ENCODE measurements at regions not wholly inside any gene's neighbourhood (a gene's known extent, or its start where the extent isn't known, plus 50 kb on each side); places are given as distances from the start of the nearest gene placed in this dataset.

DNA sequence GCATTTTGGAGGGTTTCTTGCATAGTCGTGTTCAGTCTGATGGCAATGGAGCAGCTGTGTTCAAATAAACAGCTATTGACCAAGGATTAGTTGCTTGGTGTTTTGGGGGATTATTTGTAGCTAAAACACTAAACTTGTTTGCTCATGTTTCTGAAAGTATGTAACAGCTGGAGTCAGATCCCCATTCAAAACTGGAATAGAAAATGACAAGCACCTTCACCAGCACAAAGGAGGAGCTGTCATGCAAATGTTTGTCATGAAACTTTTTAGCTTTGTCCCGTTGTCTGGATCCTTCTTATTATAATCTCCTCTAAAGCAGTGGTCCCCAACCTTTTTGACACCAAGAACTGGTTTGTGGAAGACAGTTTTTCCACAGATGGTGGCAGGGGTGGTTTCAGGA lies 96.9 kb upstream of the ZNF236 start:
- TF ChIP-seq, protein P1, sequence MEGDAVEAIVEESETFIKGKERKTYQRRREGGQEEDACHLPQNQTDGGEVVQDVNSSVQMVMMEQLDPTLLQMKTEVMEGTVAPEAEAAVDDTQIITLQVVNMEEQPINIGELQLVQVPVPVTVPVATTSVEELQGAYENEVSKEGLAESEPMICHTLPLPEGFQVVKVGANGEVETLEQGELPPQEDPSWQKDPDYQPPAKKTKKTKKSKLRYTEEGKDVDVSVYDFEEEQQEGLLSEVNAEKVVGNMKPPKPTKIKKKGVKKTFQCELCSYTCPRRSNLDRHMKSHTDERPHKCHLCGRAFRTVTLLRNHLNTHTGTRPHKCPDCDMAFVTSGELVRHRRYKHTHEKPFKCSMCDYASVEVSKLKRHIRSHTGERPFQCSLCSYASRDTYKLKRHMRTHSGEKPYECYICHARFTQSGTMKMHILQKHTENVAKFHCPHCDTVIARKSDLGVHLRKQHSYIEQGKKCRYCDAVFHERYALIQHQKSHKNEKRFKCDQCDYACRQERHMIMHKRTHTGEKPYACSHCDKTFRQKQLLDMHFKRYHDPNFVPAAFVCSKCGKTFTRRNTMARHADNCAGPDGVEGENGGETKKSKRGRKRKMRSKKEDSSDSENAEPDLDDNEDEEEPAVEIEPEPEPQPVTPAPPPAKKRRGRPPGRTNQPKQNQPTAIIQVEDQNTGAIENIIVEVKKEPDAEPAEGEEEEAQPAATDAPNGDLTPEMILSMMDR (conservative IDR thresholded peaks at IDR 0.05) = no peak
- TF ChIP-seq ZFX (IDR thresholded peaks at IDR 0.05) = no peak

All from C4-2B (cell line).